Ammon's horn (tissue), 1 donor: ENCODE measurements at regions not wholly inside any gene's neighbourhood (a gene's known extent, or its start where the extent isn't known, plus 50 kb on each side); places are given as distances from the start of the nearest gene placed in this dataset.
"Not testable (repeated sequence)": the region's sequence is repeated elsewhere in the genome, so short reads cannot be mapped to it uniquely, and the experiment has no call there.

Source experiments
- DNase-seq: peaks from one replicate; pipeline ENCODE4 v3.0.0-alpha.2; 2016; ENCODE audit warnings: low spot score

GRCh38 chr3:153976891-153977554 is 144.2 kb upstream of the ARHGEF26 start:
- DNase-seq = peak; percentile 78

- no peak for DNase-seq
Observed at GRCh38 chr3:153978006-153978405, 143.2 kb upstream of the ARHGEF26 start.

GRCh38 chr3:153979418-153980251 is 141.6 kb upstream of the ARHGEF26 start:
- peak; percentile 8 for DNase-seq

- DNase-seq = no peak
Observed at GRCh38 chr3:153980252-153980590, 141.0 kb upstream of the ARHGEF26 start.

GRCh38 chr3:153997364-153997763 is 123.8 kb upstream of the ARHGEF26 start:
- not testable (repeated sequence) for DNase-seq

- no peak for DNase-seq
Observed at GRCh38 chr3:154003649-154004048, 117.5 kb upstream of the ARHGEF26 start.

GRCh38 chr3:154011036-154011435 is 110.2 kb upstream of the ARHGEF26 start:
- no peak for DNase-seq

GRCh38 chr3:154013736-154014135 is 107.5 kb upstream of the ARHGEF26 start:
- no peak for DNase-seq

- DNase-seq = no peak
Observed at GRCh38 chr3:154015307-154015706, 105.9 kb upstream of the ARHGEF26 start.

GRCh38 chr3:154018100-154018696 is 103.0 kb upstream of the ARHGEF26 start:
- DNase-seq = no peak

GRCh38 chr3:154022606-154023005 is 98.6 kb upstream of the ARHGEF26 start:
- DNase-seq = peak; percentile 8

GRCh38 chr3:154023148-154023547 is 98.0 kb upstream of the ARHGEF26 start:
- DNase-seq = peak; percentile 25

GRCh38 chr3:154025007-154025406 is 96.2 kb upstream of the ARHGEF26 start:
- DNase-seq = no peak

GRCh38 chr3:154029926-154030325 is 91.3 kb upstream of the ARHGEF26 start:
- no peak for DNase-seq

- DNase-seq = no peak
Observed at GRCh38 chr3:154034797-154035330, 86.3 kb upstream of the ARHGEF26 start.

GRCh38 chr3:154040283-154040682 is 80.9 kb upstream of the ARHGEF26 start:
- no peak for DNase-seq

- no peak for DNase-seq
Observed at GRCh38 chr3:154044671-154045070, 76.5 kb upstream of the ARHGEF26 start.

GRCh38 chr3:154050216-154050615 is 71.0 kb upstream of the ARHGEF26 start:
- DNase-seq = no peak

GRCh38 chr3:154050766-154051165 is 70.4 kb upstream of the ARHGEF26 start:
- no peak for DNase-seq

GRCh38 chr3:154059833-154060232 is 61.4 kb upstream of the ARHGEF26 start:
- DNase-seq = peak; percentile 33

- DNase-seq = peak; percentile 73
Observed at GRCh38 chr3:154060238-154061000, 60.8 kb upstream of the ARHGEF26 start.

GRCh38 chr3:154061001-154061370 is 60.2 kb upstream of the ARHGEF26 start:
- no peak for DNase-seq
